ENCODE measurements at regions not wholly inside any gene's neighbourhood (a gene's known extent, or its start where the extent isn't known, plus 50 kb on each side); places are given as distances from the start of the nearest gene placed in this dataset.

GRCh38 chr7:41910940-41911600, 208.2 kb upstream of the INHBA start:
- DNase-seq (ENCODE audit: low spot score) = no peak
- no peak for TF ChIP-seq CTCF (IDR thresholded peaks at IDR 0.05; ENCODE audit: extremely low read depth, insufficient read depth, missing control alignments)
- in situ Hi-C loops (cut with MboI; ENCODE audit: low pct_unique_long_range_greater_than_20kb, low sequenced_read_pairs, unreplicated experiment) = no loop called here

GRCh38 chr7:41907444-41907843, 204.6 kb upstream of the INHBA start:
- DNase-seq (ENCODE audit: low spot score) = no peak
- TF ChIP-seq CTCF (IDR thresholded peaks at IDR 0.05; ENCODE audit: extremely low read depth, insufficient read depth, missing control alignments) = no peak
- in situ Hi-C loops (cut with MboI; ENCODE audit: low pct_unique_long_range_greater_than_20kb, low sequenced_read_pairs, unreplicated experiment) = no loop called here

- no peak for DNase-seq (ENCODE audit: low spot score)
- in situ Hi-C loops (cut with MboI; ENCODE audit: low pct_unique_long_range_greater_than_20kb, low sequenced_read_pairs, unreplicated experiment) = no loop called here
- no peak for TF ChIP-seq CTCF (IDR thresholded peaks at IDR 0.05; ENCODE audit: extremely low read depth, insufficient read depth, missing control alignments)
Observed at GRCh38 chr7:41900532-41900931, 197.6 kb upstream of the INHBA start.

- TF ChIP-seq CTCF (IDR thresholded peaks at IDR 0.05; ENCODE audit: extremely low read depth, insufficient read depth, missing control alignments) = no peak
- in situ Hi-C loops (cut with MboI; ENCODE audit: low pct_unique_long_range_greater_than_20kb, low sequenced_read_pairs, unreplicated experiment) = no loop called here
- DNase-seq (ENCODE audit: low spot score) = no peak
Observed at GRCh38 chr7:41899823-41900433, 197.0 kb upstream of the INHBA start.

GRCh38 chr7:41893656-41894055, 190.8 kb upstream of the INHBA start:
- in situ Hi-C loops (cut with MboI; ENCODE audit: low pct_unique_long_range_greater_than_20kb, low sequenced_read_pairs, unreplicated experiment) = no loop called here
- DNase-seq (ENCODE audit: low spot score) = no peak
- TF ChIP-seq CTCF (IDR thresholded peaks at IDR 0.05; ENCODE audit: extremely low read depth, insufficient read depth, missing control alignments) = no peak

GRCh38 chr7:41892356-41893100, 189.6 kb upstream of the INHBA start:
- in situ Hi-C loops (cut with MboI; ENCODE audit: low pct_unique_long_range_greater_than_20kb, low sequenced_read_pairs, unreplicated experiment) = no loop called here
- peak; percentile 49 for TF ChIP-seq CTCF (IDR thresholded peaks at IDR 0.05; ENCODE audit: extremely low read depth, insufficient read depth, missing control alignments)
- no peak for DNase-seq (ENCODE audit: low spot score)
